Epithelial cell of esophagus (primary cell): ENCODE measurements at regions not wholly inside any gene's neighbourhood (a gene's known extent, or its start where the extent isn't known, plus 50 kb on each side); places are given as distances from the start of the nearest gene placed in this dataset.

ENCODE experiments used
- DNase-seq: peaks from one replicate; pipeline ENCODE4 v3.0.0; 2010; ENCODE audit warnings: low read depth
- H3K4me3 ChIP-seq: 2 replicates; pipeline ENCODE4 v1.5.1; 2011; ENCODE audit warnings: mild to moderate bottlenecking, low read length, control low read depth
- TF ChIP-seq, protein P1 (sequence below): IDR thresholded peaks from 2 replicates; pipeline ENCODE4 v1.5.1; 2011; ENCODE audit warnings: low read depth, mild to moderate bottlenecking, low read length, control low read depth, inconsistent platforms; ENCODE audit not compliant: insufficient read depth; ENCODE audit errors: missing control alignments

DNA sequence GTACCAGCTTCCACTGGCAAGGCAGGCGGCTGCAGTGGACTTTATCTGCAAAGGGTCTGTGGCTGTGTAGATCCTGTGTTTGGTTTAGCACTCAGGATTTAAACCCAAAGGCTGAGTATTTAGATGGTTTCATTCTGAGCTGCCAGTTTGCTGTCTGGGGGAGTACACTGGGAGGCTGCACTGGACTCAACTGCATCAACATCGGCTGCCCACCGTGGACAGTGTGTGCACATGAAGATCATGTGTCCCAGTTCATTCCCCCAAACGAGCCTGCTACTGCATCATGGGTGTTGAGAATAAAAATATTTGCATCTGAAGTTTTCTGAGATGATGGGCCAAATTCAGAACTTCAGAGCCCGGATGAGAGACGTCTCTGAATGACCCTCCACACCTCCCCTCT is 328.6 kb upstream of the SHH start:
- no peak for DNase-seq
- H3K4me3 ChIP-seq = no peak overlapping the region
- TF ChIP-seq, protein P1, sequence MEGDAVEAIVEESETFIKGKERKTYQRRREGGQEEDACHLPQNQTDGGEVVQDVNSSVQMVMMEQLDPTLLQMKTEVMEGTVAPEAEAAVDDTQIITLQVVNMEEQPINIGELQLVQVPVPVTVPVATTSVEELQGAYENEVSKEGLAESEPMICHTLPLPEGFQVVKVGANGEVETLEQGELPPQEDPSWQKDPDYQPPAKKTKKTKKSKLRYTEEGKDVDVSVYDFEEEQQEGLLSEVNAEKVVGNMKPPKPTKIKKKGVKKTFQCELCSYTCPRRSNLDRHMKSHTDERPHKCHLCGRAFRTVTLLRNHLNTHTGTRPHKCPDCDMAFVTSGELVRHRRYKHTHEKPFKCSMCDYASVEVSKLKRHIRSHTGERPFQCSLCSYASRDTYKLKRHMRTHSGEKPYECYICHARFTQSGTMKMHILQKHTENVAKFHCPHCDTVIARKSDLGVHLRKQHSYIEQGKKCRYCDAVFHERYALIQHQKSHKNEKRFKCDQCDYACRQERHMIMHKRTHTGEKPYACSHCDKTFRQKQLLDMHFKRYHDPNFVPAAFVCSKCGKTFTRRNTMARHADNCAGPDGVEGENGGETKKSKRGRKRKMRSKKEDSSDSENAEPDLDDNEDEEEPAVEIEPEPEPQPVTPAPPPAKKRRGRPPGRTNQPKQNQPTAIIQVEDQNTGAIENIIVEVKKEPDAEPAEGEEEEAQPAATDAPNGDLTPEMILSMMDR = no peak

DNA sequence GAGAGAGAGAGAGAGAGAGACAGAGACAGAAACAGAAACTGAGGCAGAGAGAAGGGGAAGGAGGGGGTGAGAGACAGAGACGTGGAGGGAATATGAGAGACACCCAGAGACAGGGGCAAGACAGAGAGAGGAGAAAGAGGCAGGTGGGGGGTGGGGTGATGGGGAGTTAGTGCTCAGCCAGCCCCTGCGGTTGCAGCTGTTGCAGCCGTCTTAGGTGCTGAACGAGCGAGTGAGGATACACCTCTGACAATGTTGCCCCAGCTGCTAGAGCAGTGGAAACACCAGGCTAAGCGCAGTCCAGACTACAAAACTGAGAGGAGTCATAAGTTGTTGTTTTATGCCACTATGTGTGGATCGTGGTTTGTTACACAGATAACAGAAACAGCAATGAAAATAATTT is 328.2 kb upstream of the SHH start:
- no peak for DNase-seq
- no peak overlapping the region for H3K4me3 ChIP-seq
- TF ChIP-seq, protein P1 = no peak

DNA sequence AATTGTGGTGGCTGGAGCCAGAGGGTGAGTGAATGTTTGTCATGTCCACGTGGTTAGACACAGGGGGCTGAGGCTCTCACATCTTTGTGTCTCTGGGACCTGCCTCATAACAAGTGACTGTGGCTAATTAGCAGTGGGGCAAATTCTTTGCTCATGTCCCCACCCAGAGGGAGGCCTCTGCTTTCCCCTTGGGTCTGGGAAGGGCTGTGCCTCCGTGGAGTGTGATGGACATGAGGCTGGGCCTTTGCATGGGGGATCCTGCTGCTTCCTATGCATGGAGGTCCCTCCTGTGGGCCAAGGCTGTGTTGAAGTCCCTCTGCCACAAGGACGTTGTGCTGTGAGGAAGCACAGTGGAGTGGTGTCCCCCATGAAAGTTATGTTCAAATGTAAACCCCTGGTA is 327.4 kb upstream of the SHH start:
- H3K4me3 ChIP-seq = no peak overlapping the region
- TF ChIP-seq, protein P1 = no peak
- DNase-seq = no peak

DNA sequence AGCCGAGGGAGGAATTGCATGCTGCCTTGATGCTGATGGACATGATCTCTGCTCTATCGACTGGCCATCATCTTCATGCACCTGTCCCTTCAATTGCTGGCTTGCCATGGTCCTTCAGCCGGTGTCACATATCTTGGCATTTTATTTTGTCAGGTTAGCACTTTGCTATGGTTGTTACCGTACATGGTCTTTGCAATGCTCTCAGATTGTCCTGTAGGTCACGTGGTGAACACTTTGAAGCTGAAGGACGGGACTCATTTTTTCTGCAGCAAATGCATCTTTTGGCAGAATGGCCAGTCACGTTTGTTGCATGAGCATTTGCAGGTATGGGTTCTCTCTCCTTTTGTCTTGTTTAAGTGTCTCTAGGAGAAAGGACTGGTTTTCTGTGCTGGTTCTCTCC is 326.8 kb upstream of the SHH start:
- no peak for DNase-seq
- H3K4me3 ChIP-seq = no peak overlapping the region
- TF ChIP-seq, protein P1 = no peak

DNA sequence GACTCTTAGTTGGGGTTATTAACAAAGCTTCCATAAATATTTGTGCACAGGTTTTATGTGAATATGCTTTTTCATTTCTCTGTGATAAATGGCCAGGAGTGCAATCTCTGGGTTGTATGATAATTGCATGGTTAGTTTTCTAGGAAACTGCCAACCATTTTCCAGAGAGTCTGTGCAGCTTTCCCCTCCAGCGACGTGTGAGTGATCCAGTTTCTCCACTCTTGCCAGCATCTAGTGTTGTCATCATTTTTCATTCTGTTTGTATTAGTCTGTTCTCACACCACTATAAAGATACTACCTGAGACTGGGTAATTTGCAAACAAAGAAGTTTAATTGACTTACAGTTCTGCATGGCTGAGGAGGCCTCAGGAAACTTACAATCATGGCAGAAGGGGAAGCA is 319.6 kb upstream of the SHH start:
- no peak for DNase-seq
- H3K4me3 ChIP-seq = no peak overlapping the region
- TF ChIP-seq, protein P1 = no peak

DNA sequence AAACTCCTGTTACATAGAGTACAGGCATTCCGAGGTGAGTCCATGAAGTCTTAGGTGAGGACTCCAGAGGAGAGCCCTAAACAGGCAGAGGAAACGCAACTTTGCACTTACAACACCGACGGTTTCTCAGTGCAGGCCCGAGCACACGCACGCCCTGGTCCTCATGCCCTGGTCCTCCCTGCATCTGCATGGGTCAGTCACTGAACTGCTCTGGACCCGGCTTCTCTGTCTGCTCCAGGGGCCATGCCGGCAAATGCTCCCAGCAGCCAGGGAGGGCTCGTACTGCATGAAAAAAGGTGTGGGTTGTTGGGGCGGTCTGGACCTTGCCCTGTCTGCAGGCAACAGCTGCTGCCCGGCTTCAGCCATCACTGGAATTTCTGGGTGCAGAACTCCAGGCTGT is 317.3 kb upstream of the SHH start:
- TF ChIP-seq, protein P1 = no peak
- DNase-seq = no peak
- H3K4me3 ChIP-seq = no peak overlapping the region

DNA sequence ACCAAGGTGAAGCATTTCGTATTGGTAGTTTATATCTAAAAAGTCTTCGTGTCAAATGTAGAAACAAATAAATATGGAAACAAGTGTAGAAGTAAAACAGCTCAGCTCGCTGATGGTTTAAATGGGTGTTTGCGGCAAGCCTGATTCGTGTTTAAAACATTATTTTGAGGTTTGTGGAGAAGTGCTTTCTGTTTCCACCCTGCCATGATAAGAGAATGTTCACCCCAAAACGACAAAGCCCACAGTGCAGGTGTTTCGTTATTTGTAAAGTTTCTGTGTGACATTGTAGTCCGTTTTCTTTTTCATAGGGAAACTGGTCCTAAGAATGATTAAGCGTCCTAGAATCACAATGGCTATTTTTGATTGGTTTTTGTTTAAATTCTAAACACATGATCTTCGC is 316.2 kb upstream of the SHH start:
- TF ChIP-seq, protein P1 = no peak

More for the DNA sequence above, 316.2 kb upstream of the SHH start:
- no peak overlapping the region for H3K4me3 ChIP-seq
- DNase-seq = no peak
